Astrocyte (in vitro differentiated cells and primary cell): ENCODE measurements at regions not wholly inside any gene's neighbourhood (a gene's known extent, or its start where the extent isn't known, plus 50 kb on each side); places are given as distances from the start of the nearest gene placed in this dataset.

Experiments
- CTCF ChIP-seq: IDR thresholded peaks from 2 replicates; pipeline ENCODE4 v1.5.1; 2011; ENCODE audit warnings: low read depth, mild to moderate bottlenecking, inconsistent platforms, low read length, moderate library complexity; ENCODE audit not compliant: insufficient read depth
- EZH2 ChIP-seq: IDR thresholded peaks from 2 replicates; pipeline ENCODE4 v1.6.1; 2012; ENCODE audit warnings: mild to moderate bottlenecking, low read length, inconsistent platforms; ENCODE audit not compliant: insufficient read depth

GRCh38 chr10:131578472-131578970 is 267.0 kb upstream of the TCERG1L start:
- no peak for TF ChIP-seq CTCF
- TF ChIP-seq EZH2 = no peak
